Spleen (tissue), 7 donors: ENCODE measurements at regions not wholly inside any gene's neighbourhood (a gene's known extent, or its start where the extent isn't known, plus 50 kb on each side); places are given as distances from the start of the nearest gene placed in this dataset.

Source experiments
- POLR2AphosphoS5 ChIP-seq, 3 donors: sonication (generic); formaldehyde crosslinking; IDR thresholded peaks; one replicate each; pipeline ENCODE4 v1.5.1; 2017; ENCODE audit warnings: antibody characterized with exemption in 3 of 3
- TF ChIP-seq, protein P1 (sequence below), 11 experiments: fragments of 200-600 bp in 7 of 11; fragments of 450-650 bp in 4 of 11; sonication (generic) in 4 of 11; IDR thresholded peaks in 8 of 11; conservative IDR thresholded peaks in 3 of 11; 1 replicate in 7 of 11; 2 replicates in 4 of 11; pipeline versions ENCODE4 v1.4.0 to v1.8.0; 2016 to 2021; ENCODE audit warnings: antibody characterized with exemption in 11 of 11, inconsistent platforms in 4 of 11, mild to moderate bottlenecking in 1 of 11
- donor health status: DM: no; HTN: no; CAD: no; lungs with moderate emphysema.
- donor health status: DM: no; HTN: no; CAD: no.
- donor health status: DM: no; HTN: no; CAD: no.

DNA sequence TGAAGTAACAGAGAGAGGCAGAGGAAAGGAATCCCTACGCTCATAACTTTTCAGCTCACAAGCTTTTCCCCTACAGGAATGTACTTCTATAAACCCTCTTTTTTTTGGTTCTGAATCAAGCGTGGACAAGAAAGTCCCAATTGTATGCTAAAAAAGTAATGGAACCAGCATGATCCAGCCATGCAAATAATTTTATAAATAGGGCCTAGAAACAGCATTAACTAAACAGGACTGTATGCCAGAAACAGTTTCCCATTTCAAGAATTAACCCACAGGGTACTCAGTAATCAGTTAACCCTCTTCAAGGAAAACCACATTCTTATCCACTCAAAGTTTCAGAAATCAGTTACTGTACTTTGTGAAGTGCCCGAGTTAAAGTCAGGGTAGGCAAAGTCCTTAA, 87.0 kb upstream of the HMGCLL1 start:
- TF ChIP-seq, protein P1, sequence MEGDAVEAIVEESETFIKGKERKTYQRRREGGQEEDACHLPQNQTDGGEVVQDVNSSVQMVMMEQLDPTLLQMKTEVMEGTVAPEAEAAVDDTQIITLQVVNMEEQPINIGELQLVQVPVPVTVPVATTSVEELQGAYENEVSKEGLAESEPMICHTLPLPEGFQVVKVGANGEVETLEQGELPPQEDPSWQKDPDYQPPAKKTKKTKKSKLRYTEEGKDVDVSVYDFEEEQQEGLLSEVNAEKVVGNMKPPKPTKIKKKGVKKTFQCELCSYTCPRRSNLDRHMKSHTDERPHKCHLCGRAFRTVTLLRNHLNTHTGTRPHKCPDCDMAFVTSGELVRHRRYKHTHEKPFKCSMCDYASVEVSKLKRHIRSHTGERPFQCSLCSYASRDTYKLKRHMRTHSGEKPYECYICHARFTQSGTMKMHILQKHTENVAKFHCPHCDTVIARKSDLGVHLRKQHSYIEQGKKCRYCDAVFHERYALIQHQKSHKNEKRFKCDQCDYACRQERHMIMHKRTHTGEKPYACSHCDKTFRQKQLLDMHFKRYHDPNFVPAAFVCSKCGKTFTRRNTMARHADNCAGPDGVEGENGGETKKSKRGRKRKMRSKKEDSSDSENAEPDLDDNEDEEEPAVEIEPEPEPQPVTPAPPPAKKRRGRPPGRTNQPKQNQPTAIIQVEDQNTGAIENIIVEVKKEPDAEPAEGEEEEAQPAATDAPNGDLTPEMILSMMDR (IDR thresholded peaks at IDR 0.05 in 8 of 11, conservative IDR thresholded peaks at IDR 0.05 in 3 of 11), result no peak
- TF ChIP-seq POLR2AphosphoS5 (IDR thresholded peaks at IDR 0.05), result no peak
